ENCODE measurements at regions not wholly inside any gene's neighbourhood (a gene's known extent, or its start where the extent isn't known, plus 50 kb on each side); places are given as distances from the start of the nearest gene placed in this dataset.

DNA sequence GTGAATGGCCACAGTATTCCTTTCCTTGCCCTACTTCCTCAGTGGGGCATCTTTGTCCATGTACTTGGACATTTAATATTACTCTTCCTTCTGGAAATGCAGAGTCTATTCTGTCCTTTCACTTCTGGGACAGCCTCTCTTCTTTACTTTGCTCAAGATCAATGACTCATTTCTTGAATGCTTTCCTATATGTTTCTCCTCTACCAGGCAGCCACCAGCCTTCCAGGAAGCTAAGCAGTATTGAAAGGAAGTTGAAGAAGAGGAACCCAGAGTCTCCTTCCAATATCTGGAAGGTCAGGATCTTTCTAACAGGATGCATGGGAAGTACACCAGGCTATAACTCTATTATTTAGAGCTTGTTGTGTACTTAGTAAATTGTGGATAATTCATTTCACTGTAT is 182.8 kb downstream of the CD47 start:
- TF ChIP-seq, protein P1, sequence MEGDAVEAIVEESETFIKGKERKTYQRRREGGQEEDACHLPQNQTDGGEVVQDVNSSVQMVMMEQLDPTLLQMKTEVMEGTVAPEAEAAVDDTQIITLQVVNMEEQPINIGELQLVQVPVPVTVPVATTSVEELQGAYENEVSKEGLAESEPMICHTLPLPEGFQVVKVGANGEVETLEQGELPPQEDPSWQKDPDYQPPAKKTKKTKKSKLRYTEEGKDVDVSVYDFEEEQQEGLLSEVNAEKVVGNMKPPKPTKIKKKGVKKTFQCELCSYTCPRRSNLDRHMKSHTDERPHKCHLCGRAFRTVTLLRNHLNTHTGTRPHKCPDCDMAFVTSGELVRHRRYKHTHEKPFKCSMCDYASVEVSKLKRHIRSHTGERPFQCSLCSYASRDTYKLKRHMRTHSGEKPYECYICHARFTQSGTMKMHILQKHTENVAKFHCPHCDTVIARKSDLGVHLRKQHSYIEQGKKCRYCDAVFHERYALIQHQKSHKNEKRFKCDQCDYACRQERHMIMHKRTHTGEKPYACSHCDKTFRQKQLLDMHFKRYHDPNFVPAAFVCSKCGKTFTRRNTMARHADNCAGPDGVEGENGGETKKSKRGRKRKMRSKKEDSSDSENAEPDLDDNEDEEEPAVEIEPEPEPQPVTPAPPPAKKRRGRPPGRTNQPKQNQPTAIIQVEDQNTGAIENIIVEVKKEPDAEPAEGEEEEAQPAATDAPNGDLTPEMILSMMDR (IDR thresholded peaks at IDR 0.05; ENCODE audit: insufficient read depth, low read length, poor library complexity, severe bottlenecking), result no peak
- no peaks in the 10 kb centered on the region; the same call in 1 of the 2 replicates for H3K27me3 ChIP-seq (replicated peaks; ENCODE audit: control insufficient read depth, insufficient read depth, low read length)
- no peaks in the 10 kb centered on the region for H3K36me3 ChIP-seq (ENCODE audit: control insufficient read depth, insufficient read depth, low read length)
- no peak for DNase-seq (ENCODE audit: extremely low read depth, insufficient read length)
- no peak overlapping the region for H3K4me3 ChIP-seq (replicated peaks; ENCODE audit: low read depth, low read length)

DNA sequence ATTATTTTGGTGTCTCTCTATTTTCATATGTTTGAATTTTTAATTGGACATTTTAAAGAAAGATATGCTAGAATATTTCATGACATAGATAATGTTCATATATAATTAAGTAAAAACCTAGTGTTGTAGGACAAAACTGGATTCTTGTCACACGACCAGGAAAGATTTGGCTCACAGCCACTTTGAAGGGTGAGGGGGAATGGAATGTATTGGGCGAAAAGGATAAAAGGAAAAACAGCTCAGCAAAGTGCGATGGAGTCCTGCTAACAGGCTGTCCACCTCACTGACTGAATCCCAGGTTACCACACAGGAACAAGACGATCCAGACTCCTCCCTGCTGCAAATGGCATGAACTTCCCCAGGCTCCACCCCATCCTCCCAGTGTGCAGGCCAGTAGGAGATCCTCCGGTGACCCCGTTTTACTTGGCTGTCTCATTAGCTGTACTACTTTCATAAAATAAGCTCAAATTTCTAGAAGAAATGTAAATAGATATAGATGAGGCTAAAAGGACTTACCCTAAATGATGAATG is 186.2 kb downstream of the CD47 start:
- Histone ChIP-seq H3K27me3 (replicated peaks; ENCODE audit: control insufficient read depth, insufficient read depth, low read length) (no peaks in the 10 kb centered on the region; the same call in 1 of the 2 replicates), H3K4me3 (replicated peaks; ENCODE audit: low read depth, low read length) (no peak overlapping the region), H3K36me3 (ENCODE audit: control insufficient read depth, insufficient read depth, low read length) (no peaks in the 10 kb centered on the region)
- TF ChIP-seq, protein P1 (IDR thresholded peaks at IDR 0.05; ENCODE audit: insufficient read depth, low read length, poor library complexity, severe bottlenecking), result no peak
- no peak for DNase-seq (ENCODE audit: extremely low read depth, insufficient read length)

- TF ChIP-seq, protein P1 (IDR thresholded peaks at IDR 0.05; ENCODE audit: insufficient read depth, low read length, poor library complexity, severe bottlenecking), result no peak
- DNase-seq (ENCODE audit: extremely low read depth, insufficient read length), result no peak
- no peaks in the 10 kb centered on the region for H3K27me3 ChIP-seq (replicated peaks; ENCODE audit: control insufficient read depth, insufficient read depth, low read length)
- H3K4me3 ChIP-seq (replicated peaks; ENCODE audit: low read depth, low read length), result no peak overlapping the region
- no peaks in the 10 kb centered on the region for H3K36me3 ChIP-seq (ENCODE audit: control insufficient read depth, insufficient read depth, low read length)
Measured at GRCh38 chr3:107899990-107900651, 190.7 kb downstream of the CD47 start.

- DNase-seq (ENCODE audit: extremely low read depth, insufficient read length), result no peak
- H3K27me3 ChIP-seq (replicated peaks; ENCODE audit: control insufficient read depth, insufficient read depth, low read length), result no peaks in the 10 kb centered on the region; the same call in 1 of the 2 replicates
- TF ChIP-seq, protein P1 (IDR thresholded peaks at IDR 0.05; ENCODE audit: insufficient read depth, low read length, poor library complexity, severe bottlenecking), result no peak
- H3K36me3 ChIP-seq (ENCODE audit: control insufficient read depth, insufficient read depth, low read length), result no peaks in the 10 kb centered on the region
- no peak overlapping the region for H3K4me3 ChIP-seq (replicated peaks; ENCODE audit: low read depth, low read length)
Measured at GRCh38 chr3:107897471-107898061, 193.3 kb downstream of the CD47 start.

GRCh38 chr3:107894998-107895397 is 195.8 kb downstream of the CD47 start:
- H3K27me3 ChIP-seq (replicated peaks; ENCODE audit: control insufficient read depth, insufficient read depth, low read length), result no peaks in the 10 kb centered on the region; the same call in 1 of the 2 replicates
- H3K36me3 ChIP-seq (ENCODE audit: control insufficient read depth, insufficient read depth, low read length), result no peaks in the 10 kb centered on the region
- H3K4me3 ChIP-seq (replicated peaks; ENCODE audit: low read depth, low read length), result no peak overlapping the region
- TF ChIP-seq, protein P1 (IDR thresholded peaks at IDR 0.05; ENCODE audit: insufficient read depth, low read length, poor library complexity, severe bottlenecking), result peak; percentile 3
- no peak for DNase-seq (ENCODE audit: extremely low read depth, insufficient read length)
